ENCODE measurements at regions not wholly inside any gene's neighbourhood (a gene's known extent, or its start where the extent isn't known, plus 50 kb on each side); places are given as distances from the start of the nearest gene placed in this dataset.

GRCh38 chr16:63171545-63171944, 1135.3 kb upstream of the CDH8 start:
- H3K4me3 ChIP-seq (ENCODE audit: control insufficient read depth, low read depth, low read length): no peak overlapping the region
- TF ChIP-seq CTCF (conservative IDR thresholded peaks at IDR 0.05; ENCODE audit: control insufficient read depth, insufficient read depth, low read depth, low read length): no peak
- no peak for DNase-seq (ENCODE audit: low read depth)

DNA sequence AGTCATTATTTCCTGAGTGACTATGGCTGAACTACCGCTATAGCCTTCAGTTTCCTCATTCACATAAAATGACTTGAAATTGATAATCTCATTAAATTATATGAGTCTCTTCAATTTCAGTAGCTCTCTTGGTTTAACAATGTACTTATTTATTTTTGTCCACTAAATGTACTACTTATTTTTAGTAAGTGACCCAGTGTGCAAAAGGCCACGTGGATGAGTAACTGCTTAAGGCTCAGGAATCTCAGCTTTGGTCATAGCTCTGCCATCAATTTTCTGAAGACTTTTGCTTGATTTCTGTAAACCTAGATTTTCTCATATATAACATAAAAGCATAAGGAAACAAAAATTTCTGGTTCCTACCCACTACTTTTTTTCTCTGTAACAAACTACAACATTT, 1132.9 kb upstream of the CDH8 start:
- DNase-seq (ENCODE audit: low read depth): no peak
- H3K4me3 ChIP-seq (ENCODE audit: control insufficient read depth, low read depth, low read length): no peak overlapping the region
- no peak for TF ChIP-seq CTCF (conservative IDR thresholded peaks at IDR 0.05; ENCODE audit: control insufficient read depth, insufficient read depth, low read depth, low read length)

DNA sequence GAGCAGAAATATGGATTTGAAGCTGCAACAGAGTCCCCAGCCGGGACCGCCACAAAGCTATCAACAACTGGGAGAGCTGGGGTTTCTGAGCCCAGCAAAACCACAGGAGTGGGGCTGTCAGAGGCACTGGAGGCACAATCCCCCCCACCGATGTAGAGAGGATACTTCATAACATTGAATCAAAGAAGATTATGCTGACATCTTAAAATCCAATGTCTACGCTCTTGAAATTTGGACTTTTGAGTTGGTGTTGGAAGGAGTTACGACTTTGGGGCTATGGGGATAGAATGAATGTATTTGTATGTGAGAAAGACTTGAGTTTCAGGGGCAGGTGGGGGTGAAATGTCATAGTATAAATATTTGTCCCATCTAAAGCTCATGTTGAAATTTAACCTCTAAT, 1121.6 kb upstream of the CDH8 start:
- TF ChIP-seq CTCF (conservative IDR thresholded peaks at IDR 0.05; ENCODE audit: control insufficient read depth, insufficient read depth, low read depth, low read length): no peak
- no peak overlapping the region for H3K4me3 ChIP-seq (ENCODE audit: control insufficient read depth, low read depth, low read length)
- DNase-seq (ENCODE audit: low read depth): no peak

DNA sequence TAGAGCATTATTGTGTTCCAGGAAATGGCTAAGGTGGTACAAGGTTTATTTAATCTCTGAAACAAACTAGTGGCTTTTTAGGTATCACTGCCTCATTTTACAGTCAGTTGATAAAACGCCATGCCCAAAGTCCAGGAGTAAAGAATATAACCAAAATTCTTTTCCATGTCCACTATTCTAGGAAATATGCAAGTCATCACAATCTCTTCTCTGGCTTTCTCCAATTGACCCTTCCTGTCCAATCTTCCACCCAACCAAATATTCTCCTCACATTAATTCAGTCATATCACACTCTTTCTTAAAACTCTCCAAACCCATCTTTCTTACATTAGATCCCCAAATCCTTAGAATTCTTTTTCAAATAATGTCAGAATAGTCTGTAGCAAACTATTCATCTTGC, 1110.0 kb upstream of the CDH8 start:
- TF ChIP-seq CTCF (conservative IDR thresholded peaks at IDR 0.05; ENCODE audit: control insufficient read depth, insufficient read depth, low read depth, low read length): no peak
- H3K4me3 ChIP-seq (ENCODE audit: control insufficient read depth, low read depth, low read length): no peak overlapping the region

GRCh38 chr16:63145411-63145810, 1109.2 kb upstream of the CDH8 start:
- DNase-seq (ENCODE audit: low read depth): no peak
- TF ChIP-seq CTCF (conservative IDR thresholded peaks at IDR 0.05; ENCODE audit: control insufficient read depth, insufficient read depth, low read depth, low read length): no peak
- H3K4me3 ChIP-seq (ENCODE audit: control insufficient read depth, low read depth, low read length): no peak overlapping the region

More for the DNA sequence above, 1110.0 kb upstream of the CDH8 start:
- DNase-seq (ENCODE audit: low read depth): no peak

DNA sequence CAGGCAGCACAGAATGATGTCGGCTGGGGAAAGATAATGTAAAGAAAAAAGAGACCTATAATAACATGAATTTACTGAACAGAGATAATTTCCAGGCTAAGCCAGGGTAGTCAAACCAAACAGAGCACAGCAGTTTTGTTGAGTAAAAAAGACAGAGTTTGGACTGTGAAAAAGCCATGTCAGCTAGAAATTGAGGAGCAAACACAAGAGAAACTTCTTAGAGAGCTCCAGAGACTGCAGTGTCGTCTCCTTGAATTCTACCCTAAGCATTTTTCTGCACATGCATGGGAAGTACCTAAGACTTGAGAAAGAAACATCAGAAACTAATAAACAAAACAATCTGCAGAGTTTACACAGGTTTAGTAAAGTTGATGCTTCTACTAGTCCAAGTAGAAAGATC, 1098.8 kb upstream of the CDH8 start:
- no peak for DNase-seq (ENCODE audit: low read depth)
- TF ChIP-seq CTCF (conservative IDR thresholded peaks at IDR 0.05; ENCODE audit: control insufficient read depth, insufficient read depth, low read depth, low read length): no peak
- no peak overlapping the region for H3K4me3 ChIP-seq (ENCODE audit: control insufficient read depth, low read depth, low read length)

GRCh38 chr16:63131503-63131902, 1095.3 kb upstream of the CDH8 start:
- H3K4me3 ChIP-seq (ENCODE audit: control insufficient read depth, low read depth, low read length): no peak overlapping the region
- no peak for DNase-seq (ENCODE audit: low read depth)
- TF ChIP-seq CTCF (conservative IDR thresholded peaks at IDR 0.05; ENCODE audit: control insufficient read depth, insufficient read depth, low read depth, low read length): no peak
